ENCODE measurements at regions not wholly inside any gene's neighbourhood (a gene's known extent, or its start where the extent isn't known, plus 50 kb on each side); places are given as distances from the start of the nearest gene placed in this dataset.

DNA sequence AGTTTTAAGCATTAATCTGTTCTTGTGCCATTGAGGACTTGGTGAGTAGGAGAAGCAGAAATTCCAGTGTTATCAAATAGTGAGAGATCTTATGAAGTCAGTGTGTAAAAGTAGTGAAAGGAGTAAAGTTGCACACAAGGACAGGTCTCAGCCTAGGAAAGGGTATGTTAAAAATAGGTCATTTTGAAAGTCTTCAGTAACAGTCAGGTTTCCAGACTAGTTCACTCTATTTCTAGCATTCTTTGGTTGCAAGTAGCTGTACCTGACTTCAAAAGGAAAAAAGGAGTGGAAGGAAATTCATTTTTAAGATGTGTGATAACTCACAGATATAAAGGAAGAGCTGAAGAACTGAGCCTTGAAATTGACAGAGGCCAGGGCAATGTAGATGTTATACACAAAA lies 250.1 kb upstream of the SATB1 start:
- no peak for TF ChIP-seq GATA2 (IDR thresholded peaks at IDR 0.05; ENCODE audit: low read depth, low read length)
- TF ChIP-seq GATA3 (IDR thresholded peaks at IDR 0.05; ENCODE audit: low read depth, low read length), result no peak

DNA sequence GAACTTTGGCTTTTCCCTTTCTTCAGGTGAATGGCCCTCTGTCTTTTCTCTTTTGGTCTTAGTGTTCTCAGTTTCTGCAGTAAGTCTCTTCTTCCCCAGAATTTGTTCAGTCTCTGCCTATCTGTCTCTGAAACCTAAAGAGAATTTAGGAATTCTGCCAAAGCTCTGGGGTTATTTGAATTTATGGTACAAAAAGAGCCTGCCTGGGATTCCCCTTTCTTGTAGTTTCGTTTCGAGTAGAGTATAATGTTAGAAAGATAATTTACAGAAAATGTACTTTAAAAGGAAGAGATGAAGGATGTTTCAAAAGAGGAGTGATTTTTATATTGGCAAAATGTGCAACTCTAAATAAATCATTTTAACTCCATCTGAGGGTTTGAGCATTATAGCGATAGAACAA lies 247.4 kb upstream of the SATB1 start:
- TF ChIP-seq GATA2 (IDR thresholded peaks at IDR 0.05; ENCODE audit: low read depth, low read length) (no peak), GATA3 (IDR thresholded peaks at IDR 0.05; ENCODE audit: low read depth, low read length) (no peak)

DNA sequence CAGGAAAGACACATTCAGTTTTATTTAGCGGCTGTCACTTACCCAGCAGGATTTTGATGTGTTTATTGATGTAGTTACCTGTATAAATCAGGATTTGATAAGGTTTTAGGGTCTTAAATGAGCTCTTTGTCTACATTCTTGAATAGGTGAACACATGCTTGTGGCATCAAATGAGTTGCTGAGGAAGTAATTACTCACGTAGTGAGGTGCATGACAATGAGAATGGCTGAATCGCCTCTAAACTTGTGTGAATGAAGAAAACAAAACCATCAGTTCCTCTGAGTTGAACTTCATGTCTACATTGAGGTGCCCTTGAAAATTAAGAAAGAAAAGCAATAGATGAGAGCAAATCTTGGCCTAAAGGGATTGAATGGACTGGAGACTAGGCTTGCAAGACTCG lies 245.6 kb upstream of the SATB1 start:
- no peak for TF ChIP-seq GATA2 (IDR thresholded peaks at IDR 0.05; ENCODE audit: low read depth, low read length)
- no peak for TF ChIP-seq GATA3 (IDR thresholded peaks at IDR 0.05; ENCODE audit: low read depth, low read length)

DNA sequence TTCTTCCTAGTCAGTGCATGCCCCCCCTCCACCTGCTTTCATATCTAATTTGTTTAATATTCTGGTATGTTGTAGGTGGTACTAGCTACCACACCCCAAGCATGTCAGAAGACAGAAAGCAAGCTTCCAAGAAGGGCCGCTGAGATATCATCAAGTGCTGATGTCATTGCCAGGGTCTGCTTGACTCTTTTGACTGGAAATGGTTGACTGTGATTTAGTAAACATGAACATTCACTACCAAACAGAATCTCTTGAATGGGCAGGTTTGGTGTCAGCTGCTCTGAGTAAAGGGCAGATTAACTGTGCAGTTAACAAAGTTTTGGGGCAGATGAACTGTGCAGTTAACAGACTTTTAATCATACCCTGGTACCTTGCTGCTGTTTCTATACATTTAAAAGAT lies 244.2 kb upstream of the SATB1 start:
- TF ChIP-seq GATA2 (IDR thresholded peaks at IDR 0.05; ENCODE audit: low read depth, low read length) (no peak), GATA3 (IDR thresholded peaks at IDR 0.05; ENCODE audit: low read depth, low read length) (no peak)

DNA sequence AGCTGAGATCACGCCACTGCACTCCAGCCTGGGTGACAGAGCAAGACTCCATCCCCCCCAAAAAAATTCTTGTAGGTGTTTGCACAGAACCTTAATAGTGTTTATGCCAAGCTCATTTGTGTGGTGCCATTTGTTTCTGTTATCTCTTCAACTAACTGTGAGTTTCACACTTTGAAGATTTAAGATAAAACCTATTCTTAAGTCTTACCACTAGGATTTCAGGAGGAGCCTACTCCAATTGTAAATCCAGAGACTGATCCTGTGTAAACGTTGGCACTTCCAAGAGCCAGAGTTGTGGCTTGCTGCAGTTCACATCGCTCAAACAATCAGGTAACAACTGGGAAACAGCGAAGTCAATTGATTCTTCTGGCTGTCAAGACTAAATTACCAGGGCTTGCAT lies 242.4 kb upstream of the SATB1 start:
- TF ChIP-seq GATA2 (IDR thresholded peaks at IDR 0.05; ENCODE audit: low read depth, low read length) (no peak), GATA3 (IDR thresholded peaks at IDR 0.05; ENCODE audit: low read depth, low read length) (no peak)

DNA sequence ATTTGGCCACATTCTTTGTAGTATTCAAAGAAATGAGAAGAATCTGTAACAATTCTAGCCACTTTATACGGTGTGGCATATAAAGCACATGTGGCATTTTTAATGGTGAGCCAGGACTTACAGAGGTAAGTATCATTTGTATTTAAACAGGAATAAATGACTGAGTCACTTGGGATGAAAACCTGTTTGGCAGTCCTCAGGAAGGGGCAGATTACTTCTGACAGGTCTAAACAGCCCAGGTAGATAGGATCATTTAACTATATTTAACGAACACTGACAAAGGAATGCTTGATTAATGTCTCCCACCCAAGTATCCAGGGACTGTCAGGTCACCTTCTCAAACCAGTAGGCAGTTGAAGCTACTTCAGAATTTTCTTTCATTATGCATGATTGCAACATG lies 241.5 kb upstream of the SATB1 start:
- no peak for TF ChIP-seq GATA2 (IDR thresholded peaks at IDR 0.05; ENCODE audit: low read depth, low read length)
- no peak for TF ChIP-seq GATA3 (IDR thresholded peaks at IDR 0.05; ENCODE audit: low read depth, low read length)

DNA sequence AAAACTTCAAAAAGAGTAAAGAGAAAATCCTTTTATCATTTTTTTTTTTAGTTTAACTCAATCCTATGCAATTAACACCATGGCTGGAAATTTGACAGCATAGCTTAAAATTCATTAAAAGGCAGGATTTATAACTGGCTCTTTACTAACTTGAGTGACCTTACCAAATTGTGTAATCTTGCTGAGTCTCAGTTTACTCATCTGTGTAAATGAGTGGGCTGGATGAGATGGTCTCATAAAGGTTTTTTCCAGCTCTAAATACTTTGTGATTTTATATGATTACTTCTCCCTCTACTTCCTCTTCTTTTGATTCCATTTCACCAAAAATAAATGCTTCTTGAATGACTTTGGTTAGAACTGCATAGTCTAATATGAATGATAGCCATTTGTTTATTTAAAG lies 234.9 kb upstream of the SATB1 start:
- TF ChIP-seq GATA2 (IDR thresholded peaks at IDR 0.05; ENCODE audit: low read depth, low read length), result no peak
- TF ChIP-seq GATA3 (IDR thresholded peaks at IDR 0.05; ENCODE audit: low read depth, low read length), result no peak

DNA sequence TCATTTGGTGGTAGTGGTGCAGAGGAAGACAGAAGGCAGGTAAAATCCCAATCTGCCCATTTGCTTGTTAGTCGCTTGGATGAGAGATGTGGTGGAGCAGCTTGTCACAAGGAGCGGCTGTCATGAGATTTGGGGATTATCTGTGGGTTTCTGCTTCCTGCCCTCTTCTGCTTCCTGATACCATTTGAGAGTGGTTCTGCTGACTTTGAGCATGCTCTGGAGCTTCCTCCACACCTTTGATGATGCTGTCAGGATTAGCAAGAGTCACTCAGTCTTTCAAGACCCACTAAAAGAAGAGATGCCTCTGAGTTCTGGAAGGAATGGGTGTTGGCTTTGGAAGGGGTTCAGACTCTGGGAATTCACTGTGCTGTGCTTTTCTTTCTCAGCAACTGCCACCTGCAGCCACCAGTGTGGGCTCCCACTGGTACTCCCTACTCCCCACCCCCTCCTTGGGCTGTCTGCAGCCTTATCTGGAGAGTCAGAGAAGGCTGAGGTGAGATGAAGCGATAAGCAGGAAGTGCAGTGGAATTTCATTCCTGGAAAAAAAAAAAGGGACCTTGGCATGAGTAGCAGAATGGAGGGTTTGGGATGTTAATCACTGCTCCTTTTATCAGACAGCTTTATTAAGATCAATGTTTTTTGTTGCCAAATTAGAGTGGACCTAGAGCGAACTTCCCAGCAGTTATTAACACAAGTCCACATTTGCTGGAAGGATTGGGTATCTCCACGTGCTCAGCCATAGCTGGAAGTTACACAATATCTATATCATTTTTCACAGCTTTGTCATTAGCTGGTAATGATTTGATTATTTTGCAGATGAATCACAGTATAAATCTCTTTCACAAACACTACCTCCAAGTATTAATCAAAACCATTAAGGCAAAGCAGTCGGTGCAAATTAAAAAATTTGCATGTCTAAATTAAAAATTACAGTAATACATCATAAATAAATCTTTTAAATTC lies 233.0 kb upstream of the SATB1 start:
- TF ChIP-seq GATA2 (IDR thresholded peaks at IDR 0.05; ENCODE audit: low read depth, low read length), result peak; percentile 40; the same call in 1 of the 2 replicates
- TF ChIP-seq GATA3 (IDR thresholded peaks at IDR 0.05; ENCODE audit: low read depth, low read length), result no peak

DNA sequence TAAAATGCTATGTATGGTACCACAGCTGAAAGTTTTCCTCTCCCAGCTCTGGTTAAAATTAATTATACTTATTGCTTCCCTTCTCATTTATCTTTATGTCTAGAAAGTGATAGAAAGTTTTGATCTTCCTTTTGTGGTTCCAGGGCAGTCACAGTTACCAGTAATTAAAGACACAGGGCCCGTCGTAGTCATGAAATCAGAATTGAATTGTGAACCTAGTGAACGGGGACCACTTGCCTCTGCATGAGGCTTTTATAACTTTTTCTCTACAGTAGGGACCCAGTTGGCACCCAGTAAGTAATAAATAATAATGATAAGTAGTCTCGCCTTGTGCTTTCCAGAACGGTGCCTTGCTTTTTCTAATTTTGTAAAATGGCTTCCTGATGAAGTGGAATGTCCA lies 231.7 kb upstream of the SATB1 start:
- TF ChIP-seq GATA3 (IDR thresholded peaks at IDR 0.05; ENCODE audit: low read depth, low read length), result no peak
- TF ChIP-seq GATA2 (IDR thresholded peaks at IDR 0.05; ENCODE audit: low read depth, low read length), result no peak

DNA sequence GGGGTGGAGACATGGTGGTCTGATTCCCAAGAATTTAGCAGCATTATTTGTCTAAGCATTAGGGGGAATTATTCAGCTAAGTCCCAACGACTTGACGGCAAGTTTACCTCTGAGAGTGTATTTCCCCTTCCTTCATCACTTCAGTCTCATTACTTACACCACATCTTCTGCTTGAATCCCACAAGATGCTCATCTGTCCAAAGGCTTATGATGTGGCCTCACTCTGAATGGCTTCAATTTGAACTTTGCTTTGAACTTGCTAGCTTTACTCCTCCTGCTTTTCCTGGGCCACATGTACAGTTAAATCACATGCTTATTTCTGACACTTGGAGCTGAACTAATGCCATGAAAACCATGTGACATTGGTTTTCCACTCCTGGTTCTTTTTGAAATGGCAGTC lies 231.3 kb upstream of the SATB1 start:
- TF ChIP-seq GATA2 (IDR thresholded peaks at IDR 0.05; ENCODE audit: low read depth, low read length), result no peak
- no peak for TF ChIP-seq GATA3 (IDR thresholded peaks at IDR 0.05; ENCODE audit: low read depth, low read length)

DNA sequence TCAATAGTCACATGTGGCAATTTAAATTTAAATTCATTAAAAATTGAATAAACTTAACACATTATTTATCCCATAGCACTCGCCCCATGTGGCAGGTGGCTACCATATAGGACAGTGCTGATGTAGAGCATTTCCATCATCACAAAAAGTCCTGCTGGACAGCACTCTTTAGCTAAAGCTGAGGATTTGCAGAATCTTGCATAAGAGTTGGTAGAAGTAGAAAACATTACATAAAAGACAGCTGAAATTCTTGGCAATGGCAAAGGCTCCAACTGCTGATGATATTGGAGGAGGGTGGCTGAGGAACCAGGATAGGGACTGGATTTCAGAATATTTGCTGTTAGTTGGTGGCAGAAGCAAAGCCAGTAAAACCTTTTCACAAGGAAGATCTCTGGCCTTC lies 230.7 kb upstream of the SATB1 start:
- TF ChIP-seq GATA2 (IDR thresholded peaks at IDR 0.05; ENCODE audit: low read depth, low read length), result no peak
- no peak for TF ChIP-seq GATA3 (IDR thresholded peaks at IDR 0.05; ENCODE audit: low read depth, low read length)

DNA sequence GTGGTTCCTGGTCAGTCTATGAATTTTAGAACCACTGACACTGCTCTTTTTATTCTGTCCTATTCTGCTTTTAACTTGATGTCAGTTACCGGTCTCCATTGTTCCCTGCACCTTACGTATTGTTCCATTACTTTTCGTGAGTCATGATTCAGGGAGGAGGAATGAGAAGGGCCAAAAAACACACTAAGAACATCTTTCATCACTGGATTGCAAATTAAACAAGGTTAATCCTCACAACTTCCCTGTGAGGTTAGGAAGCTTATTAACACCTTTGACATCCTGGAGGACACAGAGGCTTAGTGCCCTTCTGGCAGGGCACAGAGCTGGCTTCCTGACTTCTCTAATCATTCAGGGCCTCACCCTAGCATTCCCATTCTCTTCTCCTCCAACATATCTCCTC lies 227.6 kb upstream of the SATB1 start:
- TF ChIP-seq GATA3 (IDR thresholded peaks at IDR 0.05; ENCODE audit: low read depth, low read length) (no peak), GATA2 (IDR thresholded peaks at IDR 0.05; ENCODE audit: low read depth, low read length) (no peak)

DNA sequence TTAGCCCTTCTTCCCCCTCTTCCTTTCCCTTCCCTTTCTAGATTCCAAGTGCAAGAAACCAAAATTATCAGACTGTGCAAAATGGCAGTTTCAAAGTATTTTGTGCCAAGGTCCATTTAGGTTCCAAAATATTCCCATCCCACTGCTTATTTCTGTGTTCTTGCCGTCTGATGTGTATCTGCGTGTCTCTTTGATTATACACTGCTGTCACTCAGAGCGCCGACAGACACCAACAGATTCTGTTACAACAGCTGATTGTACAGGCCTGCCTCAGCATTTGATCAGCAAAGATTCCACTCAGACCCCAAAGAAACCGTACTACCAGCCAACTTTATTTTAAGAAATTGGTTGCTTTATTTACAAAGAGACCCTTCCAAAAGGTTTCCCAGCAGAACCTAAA lies 225.6 kb upstream of the SATB1 start:
- TF ChIP-seq GATA2 (IDR thresholded peaks at IDR 0.05; ENCODE audit: low read depth, low read length), result no peak
- no peak for TF ChIP-seq GATA3 (IDR thresholded peaks at IDR 0.05; ENCODE audit: low read depth, low read length)

DNA sequence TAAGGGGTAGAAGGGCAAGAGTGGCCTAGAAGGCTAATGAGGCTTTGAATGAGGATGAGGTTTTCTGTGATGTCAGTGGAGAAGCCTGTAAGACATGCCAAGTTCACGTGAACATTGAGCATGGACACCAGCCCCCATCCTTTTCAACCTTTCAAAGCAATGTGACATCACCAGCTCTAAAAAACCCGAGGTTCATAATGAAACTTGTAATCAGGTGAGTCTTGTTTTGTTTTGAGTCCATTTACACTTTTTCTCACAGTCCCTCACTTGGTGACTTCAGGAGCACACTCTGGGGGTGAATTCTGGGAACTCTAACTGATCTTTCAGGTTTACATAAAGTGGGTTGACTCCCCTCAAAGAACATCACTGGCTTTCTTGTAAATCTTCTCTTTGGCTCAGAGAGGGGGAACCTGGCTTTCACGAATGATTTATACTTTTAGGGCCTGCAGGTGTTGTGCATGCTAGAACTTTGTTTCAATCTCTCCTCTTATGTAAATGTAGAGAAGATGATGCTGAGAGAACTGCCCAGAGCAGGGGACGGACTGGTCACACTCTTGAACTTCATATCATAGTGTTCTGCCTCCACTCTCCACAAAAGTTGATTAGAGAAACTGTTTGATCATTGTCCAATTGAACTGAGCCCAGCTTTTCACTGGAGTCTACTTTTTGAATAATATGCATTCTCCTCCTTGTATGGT lies 224.7 kb upstream of the SATB1 start:
- TF ChIP-seq GATA2 (IDR thresholded peaks at IDR 0.05; ENCODE audit: low read depth, low read length) (no peak), GATA3 (IDR thresholded peaks at IDR 0.05; ENCODE audit: low read depth, low read length) (no peak)

Data from SH-SY5Y (cell line).